ENCODE measurements at regions not wholly inside any gene's neighbourhood (a gene's known extent, or its start where the extent isn't known, plus 50 kb on each side); places are given as distances from the start of the nearest gene placed in this dataset.

GRCh38 chr6:96465321-96465903 is 56.2 kb upstream of the UFL1 start:
- DNase-seq: peak in 1 of 5 experiments; percentile 85

- peak in 2 of 5 experiments; percentile 26 to 93 for DNase-seq
Observed at GRCh38 chr6:96466147-96466863, 55.3 kb upstream of the UFL1 start.

GRCh38 chr6:96467814-96468213 is 53.8 kb upstream of the UFL1 start:
- DNase-seq: peak in 1 of 5 experiments; percentile 88

DNA sequence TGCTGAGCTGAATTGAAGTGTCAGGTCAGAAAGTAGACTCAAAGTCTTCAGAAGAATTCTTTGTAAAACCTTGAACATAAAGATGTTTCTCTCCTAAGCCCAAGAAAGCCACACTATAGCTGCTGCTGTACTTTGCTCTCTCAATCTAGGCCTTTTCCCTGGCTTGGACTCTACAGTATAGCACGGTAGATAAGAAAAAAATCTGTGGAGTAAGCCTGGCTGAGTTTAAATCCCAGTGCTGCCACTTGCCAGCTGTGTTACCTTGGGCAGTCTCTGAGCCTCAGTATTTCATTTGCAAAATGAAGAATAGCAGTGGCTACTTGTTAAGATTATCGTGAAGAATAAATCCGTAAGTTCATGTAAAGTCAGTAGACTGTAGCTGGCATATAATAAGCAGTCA is 53.3 kb upstream of the UFL1 start:
- DNase-seq: no peak

DNA sequence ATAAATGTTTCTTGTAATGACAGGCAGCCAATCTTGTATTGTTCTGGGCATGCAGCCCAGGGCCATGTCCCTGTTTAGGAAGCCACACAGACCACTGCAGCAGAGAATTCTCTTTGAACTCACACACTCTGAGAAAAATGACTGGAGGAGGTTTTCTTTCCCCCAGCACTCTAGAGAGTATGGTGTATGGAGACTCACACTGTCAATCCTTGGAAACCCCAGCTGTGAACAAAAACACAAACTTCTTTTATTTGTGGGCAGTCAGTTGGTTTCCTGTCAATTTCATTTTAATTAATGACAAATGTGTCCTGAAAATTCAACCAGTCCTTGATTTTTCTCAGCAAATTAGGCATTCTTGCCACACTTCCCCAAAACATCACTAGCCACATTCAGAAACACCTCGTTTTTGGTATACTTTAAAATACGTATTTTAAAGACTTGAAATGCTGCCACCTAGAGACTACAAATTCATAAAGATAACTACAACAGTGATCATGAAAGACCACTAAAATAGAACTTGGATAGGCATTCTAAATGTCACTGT is 52.9 kb upstream of the UFL1 start:
- peak in 1 of 5 experiments; percentile 58 for DNase-seq

- peak in 1 of 5 experiments; percentile 16 for DNase-seq
Observed at GRCh38 chr6:96469312-96469711, 52.3 kb upstream of the UFL1 start.

GRCh38 chr6:96470296-96470695 is 51.3 kb upstream of the UFL1 start:
- no peak for DNase-seq

Measured in T-helper 2 cell (primary cell).